ENCODE measurements at regions not wholly inside any gene's neighbourhood (a gene's known extent, or its start where the extent isn't known, plus 50 kb on each side); places are given as distances from the start of the nearest gene placed in this dataset.
"Not testable (repeated sequence)": the region's sequence is repeated elsewhere in the genome, so short reads cannot be mapped to it uniquely, and the experiment has no call there.

- H3K9ac ChIP-seq (ENCODE audit: low read depth in 1 of 2, low read length in 2 of 2); H3K4me3 ChIP-seq (ENCODE audit: low read length in 2 of 2); H3K9me3 ChIP-seq (ENCODE audit: control insufficient read depth in 2 of 2, low read length in 2 of 2); H3K27me3 ChIP-seq (ENCODE audit: control insufficient read depth in 2 of 2, insufficient read depth in 2 of 2, low read length in 2 of 2); H3K4me1 ChIP-seq (ENCODE audit: control insufficient read depth in 2 of 2, insufficient read depth in 2 of 2, low read length in 2 of 2); H3K36me3 ChIP-seq (ENCODE audit: control insufficient read depth in 2 of 2, insufficient read depth in 2 of 2, low read length in 2 of 2); H3K27ac ChIP-seq (ENCODE audit: low read depth in 2 of 2, low read length in 2 of 2): not testable (repeated sequence)
Observed at GRCh38 chr16:16721849-16722248, 342.9 kb downstream of the NPIPA7 start.

- not testable (repeated sequence) for H3K27ac ChIP-seq (ENCODE audit: low read depth in 2 of 2, low read length in 2 of 2); H3K27me3 ChIP-seq (ENCODE audit: control insufficient read depth in 2 of 2, insufficient read depth in 2 of 2, low read length in 2 of 2); H3K9ac ChIP-seq (ENCODE audit: low read depth in 1 of 2, low read length in 2 of 2); H3K36me3 ChIP-seq (ENCODE audit: control insufficient read depth in 2 of 2, insufficient read depth in 2 of 2, low read length in 2 of 2); H3K4me3 ChIP-seq (ENCODE audit: low read length in 2 of 2); H3K4me1 ChIP-seq (ENCODE audit: control insufficient read depth in 2 of 2, insufficient read depth in 2 of 2, low read length in 2 of 2); H3K9me3 ChIP-seq (ENCODE audit: control insufficient read depth in 2 of 2, low read length in 2 of 2)
Observed at GRCh38 chr16:16722666-16723065, 343.7 kb downstream of the NPIPA7 start.

GRCh38 chr16:16723819-16724519 is 345.0 kb downstream of the NPIPA7 start:
- H3K27ac ChIP-seq (ENCODE audit: low read depth in 2 of 2, low read length in 2 of 2); H3K27me3 ChIP-seq (ENCODE audit: control insufficient read depth in 2 of 2, insufficient read depth in 2 of 2, low read length in 2 of 2); H3K4me3 ChIP-seq (ENCODE audit: low read length in 2 of 2); H3K9me3 ChIP-seq (ENCODE audit: control insufficient read depth in 2 of 2, low read length in 2 of 2); H3K9ac ChIP-seq (ENCODE audit: low read depth in 1 of 2, low read length in 2 of 2); H3K4me1 ChIP-seq (ENCODE audit: control insufficient read depth in 2 of 2, insufficient read depth in 2 of 2, low read length in 2 of 2); H3K36me3 ChIP-seq (ENCODE audit: control insufficient read depth in 2 of 2, insufficient read depth in 2 of 2, low read length in 2 of 2): not testable (repeated sequence)

GRCh38 chr16:16727048-16727447 is 348.1 kb downstream of the NPIPA7 start:
- not testable (repeated sequence) for H3K27ac ChIP-seq (ENCODE audit: low read depth in 2 of 2, low read length in 2 of 2); H3K4me3 ChIP-seq (ENCODE audit: low read length in 2 of 2); H3K27me3 ChIP-seq (ENCODE audit: control insufficient read depth in 2 of 2, insufficient read depth in 2 of 2, low read length in 2 of 2); H3K4me1 ChIP-seq (ENCODE audit: control insufficient read depth in 2 of 2, insufficient read depth in 2 of 2, low read length in 2 of 2); H3K36me3 ChIP-seq (ENCODE audit: control insufficient read depth in 2 of 2, insufficient read depth in 2 of 2, low read length in 2 of 2); H3K9me3 ChIP-seq (ENCODE audit: control insufficient read depth in 2 of 2, low read length in 2 of 2); H3K9ac ChIP-seq (ENCODE audit: low read depth in 1 of 2, low read length in 2 of 2)

- H3K9ac ChIP-seq (ENCODE audit: low read depth in 1 of 2, low read length in 2 of 2); H3K27me3 ChIP-seq (ENCODE audit: control insufficient read depth in 2 of 2, insufficient read depth in 2 of 2, low read length in 2 of 2); H3K9me3 ChIP-seq (ENCODE audit: control insufficient read depth in 2 of 2, low read length in 2 of 2); H3K27ac ChIP-seq (ENCODE audit: low read depth in 2 of 2, low read length in 2 of 2); H3K4me1 ChIP-seq (ENCODE audit: control insufficient read depth in 2 of 2, insufficient read depth in 2 of 2, low read length in 2 of 2); H3K36me3 ChIP-seq (ENCODE audit: control insufficient read depth in 2 of 2, insufficient read depth in 2 of 2, low read length in 2 of 2); H3K4me3 ChIP-seq (ENCODE audit: low read length in 2 of 2): not testable (repeated sequence)
Observed at GRCh38 chr16:16742573-16742972, 363.6 kb downstream of the NPIPA7 start.

- not testable (repeated sequence) for H3K9ac ChIP-seq (ENCODE audit: low read depth in 1 of 2, low read length in 2 of 2); H3K9me3 ChIP-seq (ENCODE audit: control insufficient read depth in 2 of 2, low read length in 2 of 2); H3K4me1 ChIP-seq (ENCODE audit: control insufficient read depth in 2 of 2, insufficient read depth in 2 of 2, low read length in 2 of 2); H3K4me3 ChIP-seq (ENCODE audit: low read length in 2 of 2); H3K27me3 ChIP-seq (ENCODE audit: control insufficient read depth in 2 of 2, insufficient read depth in 2 of 2, low read length in 2 of 2); H3K36me3 ChIP-seq (ENCODE audit: control insufficient read depth in 2 of 2, insufficient read depth in 2 of 2, low read length in 2 of 2); H3K27ac ChIP-seq (ENCODE audit: low read depth in 2 of 2, low read length in 2 of 2)
Observed at GRCh38 chr16:16754992-16755667, 376.2 kb downstream of the NPIPA7 start.

- Histone ChIP-seq H3K4me1 (ENCODE audit: control insufficient read depth in 2 of 2, insufficient read depth in 2 of 2, low read length in 2 of 2) (no peaks in the 10 kb centered on the region), H3K27ac (ENCODE audit: low read depth in 2 of 2, low read length in 2 of 2) (no peak overlapping the region), H3K36me3 (ENCODE audit: control insufficient read depth in 2 of 2, insufficient read depth in 2 of 2, low read length in 2 of 2) (no peaks in the 10 kb centered on the region), H3K9ac (ENCODE audit: low read depth in 1 of 2, low read length in 2 of 2) (no peak overlapping the region), H3K4me3 (ENCODE audit: low read length in 2 of 2) (no peak overlapping the region), H3K9me3 (ENCODE audit: control insufficient read depth in 2 of 2, low read length in 2 of 2) (no peaks in the 10 kb centered on the region), H3K27me3 (ENCODE audit: control insufficient read depth in 2 of 2, insufficient read depth in 2 of 2, low read length in 2 of 2) (no peaks in the 10 kb centered on the region)
Observed at GRCh38 chr16:16763449-16763848, 384.5 kb downstream of the NPIPA7 start.

GRCh38 chr16:16770717-16771116 is 391.8 kb downstream of the NPIPA7 start:
- not testable (repeated sequence) for H3K4me3 ChIP-seq (ENCODE audit: low read length in 2 of 2); H3K36me3 ChIP-seq (ENCODE audit: control insufficient read depth in 2 of 2, insufficient read depth in 2 of 2, low read length in 2 of 2); H3K4me1 ChIP-seq (ENCODE audit: control insufficient read depth in 2 of 2, insufficient read depth in 2 of 2, low read length in 2 of 2); H3K27ac ChIP-seq (ENCODE audit: low read depth in 2 of 2, low read length in 2 of 2); H3K9ac ChIP-seq (ENCODE audit: low read depth in 1 of 2, low read length in 2 of 2); H3K27me3 ChIP-seq (ENCODE audit: control insufficient read depth in 2 of 2, insufficient read depth in 2 of 2, low read length in 2 of 2); H3K9me3 ChIP-seq (ENCODE audit: control insufficient read depth in 2 of 2, low read length in 2 of 2)

GRCh38 chr16:16774389-16774788 is 395.4 kb downstream of the NPIPA7 start:
- no peaks in the 10 kb centered on the region for H3K36me3 ChIP-seq (ENCODE audit: control insufficient read depth in 2 of 2, insufficient read depth in 2 of 2, low read length in 2 of 2)
- H3K27ac ChIP-seq (ENCODE audit: low read depth in 2 of 2, low read length in 2 of 2) = no peak overlapping the region
- H3K27me3 ChIP-seq (ENCODE audit: control insufficient read depth in 2 of 2, insufficient read depth in 2 of 2, low read length in 2 of 2) = no peaks in the 10 kb centered on the region
- no peaks in the 10 kb centered on the region for H3K4me1 ChIP-seq (ENCODE audit: control insufficient read depth in 2 of 2, insufficient read depth in 2 of 2, low read length in 2 of 2)
- H3K4me3 ChIP-seq (ENCODE audit: low read length in 2 of 2) = no peak overlapping the region
- H3K9ac ChIP-seq (ENCODE audit: low read depth in 1 of 2, low read length in 2 of 2) = no peak overlapping the region
- H3K9me3 ChIP-seq (ENCODE audit: control insufficient read depth in 2 of 2, low read length in 2 of 2) = peaks cover 0 to 3% of the 10 kb centered on the region in 2 donors

- no peaks in the 10 kb centered on the region for H3K36me3 ChIP-seq (ENCODE audit: control insufficient read depth in 2 of 2, insufficient read depth in 2 of 2, low read length in 2 of 2)
- no peaks in the 10 kb centered on the region for H3K4me1 ChIP-seq (ENCODE audit: control insufficient read depth in 2 of 2, insufficient read depth in 2 of 2, low read length in 2 of 2)
- peaks cover 0 to 3% of the 10 kb centered on the region in 2 donors for H3K9me3 ChIP-seq (ENCODE audit: control insufficient read depth in 2 of 2, low read length in 2 of 2)
- H3K27me3 ChIP-seq (ENCODE audit: control insufficient read depth in 2 of 2, insufficient read depth in 2 of 2, low read length in 2 of 2) = no peaks in the 10 kb centered on the region
- H3K4me3 ChIP-seq (ENCODE audit: low read length in 2 of 2) = no peak overlapping the region
- no peak overlapping the region for H3K27ac ChIP-seq (ENCODE audit: low read depth in 2 of 2, low read length in 2 of 2)
- no peak overlapping the region for H3K9ac ChIP-seq (ENCODE audit: low read depth in 1 of 2, low read length in 2 of 2)
Observed at GRCh38 chr16:16778332-16778731, 399.4 kb downstream of the NPIPA7 start.
